ENCODE measurements at regions not wholly inside any gene's neighbourhood (a gene's known extent, or its start where the extent isn't known, plus 50 kb on each side); places are given as distances from the start of the nearest gene placed in this dataset.

GRCh38 chr18:78559584-78559983 is 420.0 kb upstream of the SALL3 start:
- H3K27ac ChIP-seq = no peak overlapping the region
- no peaks in the 10 kb centered on the region for H3K4me1 ChIP-seq
- TF ChIP-seq CTCF (IDR thresholded peaks at IDR 0.05) = no peak
- intact Hi-C loops (cut with DNase I) = no loop called here
- ATAC-seq (no peak), DNase-seq (no peak)
- no peak overlapping the region for H3K4me3 ChIP-seq
- peaks cover 0 to 2% of the 10 kb centered on the region in 2 donors for H3K9me3 ChIP-seq
- peaks cover 0 to 15% of the 10 kb centered on the region in 2 donors for H3K27me3 ChIP-seq
- H3K36me3 ChIP-seq = no peaks in the 10 kb centered on the region

- Histone ChIP-seq H3K27ac (no peak overlapping the region), H3K9me3 (peaks cover 0 to 4% of the 10 kb centered on the region in 2 donors), H3K27me3 (peaks cover 0 to 16% of the 10 kb centered on the region in 2 donors), H3K36me3 (no peaks in the 10 kb centered on the region), H3K4me1 (no peaks in the 10 kb centered on the region), H3K4me3 (no peak overlapping the region)
- DNase-seq = no peak
- intact Hi-C loops (cut with DNase I) = no loop called here
- ATAC-seq = no peak
- TF ChIP-seq CTCF (IDR thresholded peaks at IDR 0.05) = no peak
These were observed 417.7 kb upstream of the SALL3 start for GRCh38 chr18:78561757-78562510.

- ATAC-seq = no peak
- H3K36me3 ChIP-seq = no peaks in the 10 kb centered on the region
- intact Hi-C loops (cut with DNase I) = no loop called here
- H3K9me3 ChIP-seq = peaks cover 0 to 3% of the 10 kb centered on the region in 2 donors
- no peak overlapping the region for H3K4me3 ChIP-seq
- no peak for DNase-seq
- no peak overlapping the region for H3K27ac ChIP-seq
- peaks cover 0 to 16% of the 10 kb centered on the region in 2 donors for H3K27me3 ChIP-seq
- no peaks in the 10 kb centered on the region for H3K4me1 ChIP-seq
- TF ChIP-seq CTCF (IDR thresholded peaks at IDR 0.05) = no peak
These were observed 417.1 kb upstream of the SALL3 start for GRCh38 chr18:78562531-78562961.

- Histone ChIP-seq H3K4me3 (no peak overlapping the region), H3K36me3 (no peaks in the 10 kb centered on the region), H3K4me1 (no peaks in the 10 kb centered on the region), H3K9me3 (peaks cover 0 to 3% of the 10 kb centered on the region in 2 donors), H3K27ac (no peak overlapping the region), H3K27me3 (peaks cover 0 to 16% of the 10 kb centered on the region in 2 donors)
- ATAC-seq = no peak
- no peak for TF ChIP-seq CTCF (IDR thresholded peaks at IDR 0.05)
- DNase-seq = no peak
- intact Hi-C loops (cut with DNase I) = no loop called here
These were observed 416.5 kb upstream of the SALL3 start for GRCh38 chr18:78563110-78563509.

- Histone ChIP-seq H3K4me1 (no peaks in the 10 kb centered on the region), H3K27ac (no peak overlapping the region), H3K9me3 (peaks cover 0 to 10% of the 10 kb centered on the region in 2 donors), H3K36me3 (no peaks in the 10 kb centered on the region), H3K27me3 (peaks cover 0 to 16% of the 10 kb centered on the region in 2 donors), H3K4me3 (no peak overlapping the region)
- ATAC-seq = no peak
- no peak for DNase-seq
- intact Hi-C loops (cut with DNase I) = no loop called here
- no peak for TF ChIP-seq CTCF (IDR thresholded peaks at IDR 0.05)
These were observed 415.6 kb upstream of the SALL3 start for GRCh38 chr18:78564030-78564429.

Measured in left lung (tissue), 4 donors.